HFFc6 (cell line): ENCODE measurements at regions not wholly inside any gene's neighbourhood (a gene's known extent, or its start where the extent isn't known, plus 50 kb on each side); places are given as distances from the start of the nearest gene placed in this dataset.

ENCODE experiments used
- DNase-seq: peaks from one replicate; pipeline ENCODE4 v3.0.0-alpha.2; 2018
- H3K27ac Mint-ChIP-seq: 2 replicates; pipeline ENCODE4 v1.8.0; 2020; ENCODE audit warnings: mild to moderate bottlenecking, mixed read lengths
- H3K27me3 Mint-ChIP-seq: 2 replicates; pipeline ENCODE4 v1.8.0; 2021; ENCODE audit warnings: mild to moderate bottlenecking, moderate library complexity, mixed read lengths; ENCODE audit not compliant: insufficient read depth
- H3K36me3 Mint-ChIP-seq: 2 replicates; pipeline ENCODE4 v1.8.0; 2021; ENCODE audit warnings: low read depth, mixed read lengths
- H3K4me1 Mint-ChIP-seq: 2 replicates; pipeline ENCODE4 v1.8.0; 2020; ENCODE audit warnings: low read depth, mixed read lengths
- H3K4me3 Mint-ChIP-seq: 2 replicates; pipeline ENCODE4 v1.8.0; 2020; ENCODE audit warnings: mild to moderate bottlenecking, moderate library complexity, mixed read lengths
- H3K9me3 Mint-ChIP-seq: 2 replicates; pipeline ENCODE4 v1.8.0; 2020; ENCODE audit warnings: mild to moderate bottlenecking, mixed read lengths
- TF ChIP-seq, protein P1 (sequence below): fragments of 200-600 bp; sonication (generic); IDR thresholded peaks from 2 replicates; pipeline ENCODE4 v1.5.0; 2021; ENCODE audit warnings: antibody characterized with exemption, mild to moderate bottlenecking

DNA sequence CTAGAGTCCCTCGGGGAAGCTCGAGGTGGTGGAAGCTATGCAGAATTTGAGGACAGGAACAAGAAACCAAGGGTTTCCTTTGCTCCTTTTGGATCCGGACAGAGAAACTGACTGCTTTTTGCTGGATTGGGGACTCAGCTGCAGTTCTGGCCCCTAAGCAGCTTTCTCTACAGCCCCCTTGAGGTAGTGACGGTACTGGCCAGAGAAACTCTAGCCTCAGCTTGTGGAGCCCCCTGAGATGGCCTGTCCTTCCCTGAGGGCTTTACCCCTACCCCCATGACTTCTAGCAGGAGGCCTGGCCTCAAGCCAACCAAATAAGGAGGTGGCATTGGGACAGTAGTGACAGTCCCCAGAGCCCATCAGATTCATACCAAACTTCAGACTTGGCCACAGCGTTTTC is 118.1 kb downstream of the IRX5 start:
- no peak overlapping the region for H3K27ac Mint-ChIP-seq
- DNase-seq = no peak
- no peaks in the 10 kb centered on the region for H3K4me1 Mint-ChIP-seq
- TF ChIP-seq, protein P1, sequence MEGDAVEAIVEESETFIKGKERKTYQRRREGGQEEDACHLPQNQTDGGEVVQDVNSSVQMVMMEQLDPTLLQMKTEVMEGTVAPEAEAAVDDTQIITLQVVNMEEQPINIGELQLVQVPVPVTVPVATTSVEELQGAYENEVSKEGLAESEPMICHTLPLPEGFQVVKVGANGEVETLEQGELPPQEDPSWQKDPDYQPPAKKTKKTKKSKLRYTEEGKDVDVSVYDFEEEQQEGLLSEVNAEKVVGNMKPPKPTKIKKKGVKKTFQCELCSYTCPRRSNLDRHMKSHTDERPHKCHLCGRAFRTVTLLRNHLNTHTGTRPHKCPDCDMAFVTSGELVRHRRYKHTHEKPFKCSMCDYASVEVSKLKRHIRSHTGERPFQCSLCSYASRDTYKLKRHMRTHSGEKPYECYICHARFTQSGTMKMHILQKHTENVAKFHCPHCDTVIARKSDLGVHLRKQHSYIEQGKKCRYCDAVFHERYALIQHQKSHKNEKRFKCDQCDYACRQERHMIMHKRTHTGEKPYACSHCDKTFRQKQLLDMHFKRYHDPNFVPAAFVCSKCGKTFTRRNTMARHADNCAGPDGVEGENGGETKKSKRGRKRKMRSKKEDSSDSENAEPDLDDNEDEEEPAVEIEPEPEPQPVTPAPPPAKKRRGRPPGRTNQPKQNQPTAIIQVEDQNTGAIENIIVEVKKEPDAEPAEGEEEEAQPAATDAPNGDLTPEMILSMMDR = no peak
- H3K9me3 Mint-ChIP-seq = no peaks in the 10 kb centered on the region
- peaks cover 16% of the 10 kb centered on the region for H3K27me3 Mint-ChIP-seq
- no peaks in the 10 kb centered on the region; the same call in 1 of the 2 replicates for H3K36me3 Mint-ChIP-seq
- no peak overlapping the region for H3K4me3 Mint-ChIP-seq

DNA sequence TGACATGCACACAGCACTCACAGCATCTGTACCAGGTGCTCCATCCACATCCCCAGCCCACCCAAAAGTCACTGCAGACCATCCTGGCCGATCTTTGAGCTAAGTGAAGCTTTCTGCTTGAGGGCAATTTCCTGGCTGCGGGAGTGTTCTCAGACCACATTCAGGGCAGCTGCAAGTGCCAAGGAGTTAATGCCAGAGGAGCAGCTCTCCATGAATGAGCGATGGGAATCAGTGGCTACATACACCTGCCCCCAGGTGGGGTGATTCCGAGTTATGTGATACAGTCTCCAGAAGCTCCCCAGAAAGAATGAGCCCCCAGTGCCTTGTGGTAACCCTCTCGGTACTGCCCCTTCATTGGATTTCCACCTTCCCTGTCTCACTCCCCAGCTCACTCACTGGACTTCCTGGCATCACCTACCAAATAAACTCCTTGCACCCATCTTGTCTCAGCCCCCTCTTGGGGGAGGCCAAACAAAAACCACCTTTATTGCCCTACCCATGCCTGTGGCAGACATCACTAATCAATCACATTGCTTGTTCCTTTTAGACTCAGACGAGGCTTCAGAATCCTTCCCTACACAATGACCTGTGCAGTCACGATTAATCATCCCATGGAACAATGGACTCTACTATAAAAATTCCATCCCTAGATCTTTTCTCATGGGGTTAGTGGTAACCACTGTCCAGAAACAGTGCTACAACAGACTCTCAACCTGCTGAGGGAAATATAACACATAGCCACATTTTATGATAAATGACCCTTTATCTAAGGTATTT is 121.1 kb downstream of the IRX5 start:
- Mint-ChIP-seq H3K4me3 (no peak overlapping the region), H3K9me3 (peaks cover 12% of the 10 kb centered on the region), H3K27ac (no peak overlapping the region), H3K36me3 (no peaks in the 10 kb centered on the region; the same call in 1 of the 2 replicates), H3K27me3 (peaks cover 16% of the 10 kb centered on the region), H3K4me1 (no peaks in the 10 kb centered on the region)
- TF ChIP-seq, protein P1 = no peak
- DNase-seq = no peak

DNA sequence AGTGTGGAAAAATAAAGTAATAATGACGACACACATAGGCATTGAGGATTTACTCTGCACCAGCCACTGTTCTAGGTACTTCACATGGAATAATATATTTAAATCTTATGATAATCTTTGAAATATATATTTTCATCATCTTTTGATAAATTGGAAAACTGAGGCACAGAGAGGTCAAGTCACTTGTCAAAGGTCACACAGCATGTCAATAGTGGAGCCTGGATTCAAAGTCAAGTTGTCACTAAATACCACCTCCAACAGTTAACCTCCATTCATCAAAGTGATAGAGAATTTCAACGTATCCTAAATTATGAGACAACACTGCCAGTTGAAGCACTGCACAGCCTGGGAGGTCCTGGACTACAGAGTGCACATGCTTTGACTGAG is 121.7 kb downstream of the IRX5 start:
- peaks cover 12% of the 10 kb centered on the region for H3K9me3 Mint-ChIP-seq
- TF ChIP-seq, protein P1 = no peak
- H3K36me3 Mint-ChIP-seq = no peaks in the 10 kb centered on the region; the same call in 1 of the 2 replicates
- H3K27ac Mint-ChIP-seq = no peak overlapping the region
- H3K27me3 Mint-ChIP-seq = peaks cover 22% of the 10 kb centered on the region
- DNase-seq = no peak
- no peak overlapping the region for H3K4me3 Mint-ChIP-seq
- no peaks in the 10 kb centered on the region for H3K4me1 Mint-ChIP-seq

DNA sequence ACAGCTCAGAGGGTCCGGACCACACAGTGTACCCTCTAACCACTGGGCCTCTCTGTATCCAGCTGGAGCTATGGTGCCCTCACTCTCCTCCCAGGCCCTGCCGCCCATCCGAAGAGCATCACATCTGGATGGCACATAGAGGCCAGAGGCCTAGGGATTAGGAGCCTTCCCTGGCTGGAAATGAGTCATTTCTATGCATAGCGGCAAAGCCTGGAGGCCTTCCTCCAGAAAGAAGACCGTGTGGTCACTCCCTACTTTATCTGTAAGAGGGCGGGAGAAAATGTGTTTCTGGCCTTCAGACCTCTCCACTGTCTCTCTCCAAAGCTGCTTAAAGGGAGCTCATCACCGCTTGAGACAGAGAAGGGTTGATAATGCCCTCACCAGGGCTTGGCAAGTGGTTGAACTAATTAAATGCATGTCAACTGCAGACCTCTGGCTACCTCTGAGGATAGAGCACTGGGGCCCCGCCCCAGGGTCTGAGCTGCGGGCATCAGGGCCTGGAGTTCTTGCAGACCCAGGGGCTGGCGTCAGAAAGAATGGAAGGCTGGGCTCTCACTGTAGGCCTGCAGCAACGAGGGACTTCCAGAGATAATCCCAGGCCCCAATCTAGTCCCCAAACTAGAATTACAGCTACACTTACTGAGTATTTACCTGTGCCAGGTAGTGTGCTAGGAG is 122.2 kb downstream of the IRX5 start:
- H3K4me1 Mint-ChIP-seq = no peaks in the 10 kb centered on the region
- DNase-seq = no peak
- no peak overlapping the region for H3K27ac Mint-ChIP-seq
- TF ChIP-seq, protein P1 = no peak
- peaks cover 23% of the 10 kb centered on the region for H3K27me3 Mint-ChIP-seq
- H3K4me3 Mint-ChIP-seq = no peak overlapping the region
- peaks cover 12% of the 10 kb centered on the region for H3K9me3 Mint-ChIP-seq
- H3K36me3 Mint-ChIP-seq = no peaks in the 10 kb centered on the region; the same call in 1 of the 2 replicates

DNA sequence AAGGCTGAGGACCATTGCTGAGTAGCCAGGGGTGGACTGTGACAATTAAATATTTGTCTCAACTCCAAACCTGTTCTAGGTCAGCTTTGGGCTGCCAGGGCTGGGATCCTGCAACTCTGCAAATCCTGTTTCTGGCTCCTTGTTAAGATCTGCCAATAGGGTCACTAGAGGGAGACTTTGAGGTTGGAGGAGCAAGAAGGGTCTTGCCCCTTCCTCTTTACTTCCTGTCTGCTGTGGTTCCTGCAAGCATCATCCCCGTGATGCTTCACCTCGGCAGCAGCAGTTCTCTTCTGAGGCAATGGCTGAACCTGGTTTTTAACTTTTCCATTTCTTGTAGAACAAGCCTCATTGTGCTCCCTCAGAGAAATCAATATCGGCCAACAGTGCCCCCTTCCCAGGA is 124.6 kb downstream of the IRX5 start:
- H3K9me3 Mint-ChIP-seq = peaks cover 12% of the 10 kb centered on the region
- H3K36me3 Mint-ChIP-seq = no peaks in the 10 kb centered on the region; the same call in 1 of the 2 replicates
- TF ChIP-seq, protein P1 = no peak
- H3K4me3 Mint-ChIP-seq = no peak overlapping the region
- no peak overlapping the region for H3K27ac Mint-ChIP-seq
- DNase-seq = no peak
- peaks cover 27% of the 10 kb centered on the region for H3K27me3 Mint-ChIP-seq
- H3K4me1 Mint-ChIP-seq = no peaks in the 10 kb centered on the region
